NCI-H460 (cell line): ENCODE measurements at regions not wholly inside any gene's neighbourhood (a gene's known extent, or its start where the extent isn't known, plus 50 kb on each side); places are given as distances from the start of the nearest gene placed in this dataset.
"Not testable (repeated sequence)": the region's sequence is repeated elsewhere in the genome, so short reads cannot be mapped to it uniquely, and the experiment has no call there.

Source experiments
- DNase-seq: peaks from one replicate; pipeline ENCODE4 v3.0.0-alpha.2; 2016; ENCODE audit warnings: low read depth; ENCODE audit errors: extremely low read depth

GRCh38 chr12:73632661-73633060 lies 905.0 kb upstream of the ATXN7L3B start:
- no peak for DNase-seq

GRCh38 chr12:73639397-73639796 lies 898.2 kb upstream of the ATXN7L3B start:
- DNase-seq: not testable (repeated sequence)

- no peak for DNase-seq
Measured at GRCh38 chr12:73656375-73656774, 881.3 kb upstream of the ATXN7L3B start.

GRCh38 chr12:73659802-73660201 lies 877.8 kb upstream of the ATXN7L3B start:
- no peak for DNase-seq

GRCh38 chr12:73665193-73665592 lies 872.4 kb upstream of the ATXN7L3B start:
- DNase-seq: no peak

- DNase-seq: not testable (repeated sequence)
Measured at GRCh38 chr12:73671550-73671949, 866.1 kb upstream of the ATXN7L3B start.

GRCh38 chr12:73677520-73678291 lies 859.9 kb upstream of the ATXN7L3B start:
- no peak for DNase-seq

GRCh38 chr12:73678335-73678734 lies 859.3 kb upstream of the ATXN7L3B start:
- no peak for DNase-seq

- DNase-seq: no peak
Measured at GRCh38 chr12:73699318-73699717, 838.3 kb upstream of the ATXN7L3B start.

- no peak for DNase-seq
Measured at GRCh38 chr12:73714655-73715054, 823.0 kb upstream of the ATXN7L3B start.

- DNase-seq: not testable (repeated sequence)
Measured at GRCh38 chr12:73716143-73716542, 821.5 kb upstream of the ATXN7L3B start.

GRCh38 chr12:73719223-73719622 lies 818.4 kb upstream of the ATXN7L3B start:
- no peak for DNase-seq

GRCh38 chr12:73726881-73727280 lies 810.8 kb upstream of the ATXN7L3B start:
- DNase-seq: no peak

GRCh38 chr12:73731658-73732057 lies 806.0 kb upstream of the ATXN7L3B start:
- no peak for DNase-seq

- no peak for DNase-seq
Measured at GRCh38 chr12:73769337-73769736, 768.3 kb upstream of the ATXN7L3B start.

- DNase-seq: no peak
Measured at GRCh38 chr12:73798523-73798922, 739.1 kb upstream of the ATXN7L3B start.

- DNase-seq: no peak
Measured at GRCh38 chr12:73815072-73815645, 722.5 kb upstream of the ATXN7L3B start.

- no peak for DNase-seq
Measured at GRCh38 chr12:73817161-73817560, 720.5 kb upstream of the ATXN7L3B start.

GRCh38 chr12:73833746-73834145 lies 703.9 kb upstream of the ATXN7L3B start:
- DNase-seq: no peak

GRCh38 chr12:73841963-73842362 lies 695.7 kb upstream of the ATXN7L3B start:
- DNase-seq: no peak

GRCh38 chr12:73863546-73863945 lies 674.1 kb upstream of the ATXN7L3B start:
- no peak for DNase-seq

GRCh38 chr12:73867147-73867546 lies 670.5 kb upstream of the ATXN7L3B start:
- DNase-seq: no peak
